Panc1 (cell line): ENCODE measurements at regions not wholly inside any gene's neighbourhood (a gene's known extent, or its start where the extent isn't known, plus 50 kb on each side); places are given as distances from the start of the nearest gene placed in this dataset.

Experiments used
- CTCF ChIP-seq: fragments of 450-650 bp; IDR thresholded peaks from 2 replicates; pipeline ENCODE4 v1.5.1; 2017; ENCODE audit warnings: mild to moderate bottlenecking
- POLR2AphosphoS5 ChIP-seq: IDR thresholded peaks from 2 replicates; pipeline ENCODE4 v1.6.1; 2012; ENCODE audit warnings: mild to moderate bottlenecking, low read depth, low read length, moderate library complexity
- SIN3A ChIP-seq: IDR thresholded peaks from 2 replicates; pipeline ENCODE4 v1.6.1; 2012; ENCODE audit warnings: low read depth, mild to moderate bottlenecking, low read length, moderate library complexity, borderline replicate concordance; ENCODE audit not compliant: insufficient read depth
- TCF7L2 ChIP-seq: IDR thresholded peaks from 2 replicates; pipeline ENCODE4 v1.6.1; 2011; ENCODE audit warnings: mild to moderate bottlenecking, low read depth, low read length, inconsistent platforms
- TF ChIP-seq, protein P1 (sequence below), 2 experiments: IDR thresholded peaks; 2 replicates each; pipeline ENCODE4 v1.6.1; 2011 to 2012; ENCODE audit warnings: low read depth in 2 of 2, control low read depth in 1 of 2, low read length in 1 of 2, mild to moderate bottlenecking in 1 of 2, moderate library complexity in 1 of 2; ENCODE audit not compliant: insufficient read depth in 1 of 2

- TF ChIP-seq CTCF (no peak), POLR2AphosphoS5 (no peak), TCF7L2 (no peak), SIN3A (no peak)
- TF ChIP-seq, protein P1, sequence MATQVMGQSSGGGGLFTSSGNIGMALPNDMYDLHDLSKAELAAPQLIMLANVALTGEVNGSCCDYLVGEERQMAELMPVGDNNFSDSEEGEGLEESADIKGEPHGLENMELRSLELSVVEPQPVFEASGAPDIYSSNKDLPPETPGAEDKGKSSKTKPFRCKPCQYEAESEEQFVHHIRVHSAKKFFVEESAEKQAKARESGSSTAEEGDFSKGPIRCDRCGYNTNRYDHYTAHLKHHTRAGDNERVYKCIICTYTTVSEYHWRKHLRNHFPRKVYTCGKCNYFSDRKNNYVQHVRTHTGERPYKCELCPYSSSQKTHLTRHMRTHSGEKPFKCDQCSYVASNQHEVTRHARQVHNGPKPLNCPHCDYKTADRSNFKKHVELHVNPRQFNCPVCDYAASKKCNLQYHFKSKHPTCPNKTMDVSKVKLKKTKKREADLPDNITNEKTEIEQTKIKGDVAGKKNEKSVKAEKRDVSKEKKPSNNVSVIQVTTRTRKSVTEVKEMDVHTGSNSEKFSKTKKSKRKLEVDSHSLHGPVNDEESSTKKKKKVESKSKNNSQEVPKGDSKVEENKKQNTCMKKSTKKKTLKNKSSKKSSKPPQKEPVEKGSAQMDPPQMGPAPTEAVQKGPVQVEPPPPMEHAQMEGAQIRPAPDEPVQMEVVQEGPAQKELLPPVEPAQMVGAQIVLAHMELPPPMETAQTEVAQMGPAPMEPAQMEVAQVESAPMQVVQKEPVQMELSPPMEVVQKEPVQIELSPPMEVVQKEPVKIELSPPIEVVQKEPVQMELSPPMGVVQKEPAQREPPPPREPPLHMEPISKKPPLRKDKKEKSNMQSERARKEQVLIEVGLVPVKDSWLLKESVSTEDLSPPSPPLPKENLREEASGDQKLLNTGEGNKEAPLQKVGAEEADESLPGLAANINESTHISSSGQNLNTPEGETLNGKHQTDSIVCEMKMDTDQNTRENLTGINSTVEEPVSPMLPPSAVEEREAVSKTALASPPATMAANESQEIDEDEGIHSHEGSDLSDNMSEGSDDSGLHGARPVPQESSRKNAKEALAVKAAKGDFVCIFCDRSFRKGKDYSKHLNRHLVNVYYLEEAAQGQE (IDR thresholded peaks at IDR 0.05; ENCODE audit: insufficient read depth in 1 of 2, low read depth in 2 of 2, low read length in 1 of 2): no peak
Observed at GRCh38 chr2:240225131-240225530, 84.7 kb upstream of the OTOS start.
